CD8-positive, alpha-beta memory T cell (primary cell): ENCODE measurements at regions not wholly inside any gene's neighbourhood (a gene's known extent, or its start where the extent isn't known, plus 50 kb on each side); places are given as distances from the start of the nearest gene placed in this dataset.

Source experiments
- CTCF ChIA-PET: fragments of 350-600 bp; sonication (Branson Sonifier 250); formaldehyde crosslinking; loops from one replicate; lab custom pipeline; 2021; ENCODE audit warnings: antibody characterized with exemption; lab: Charles Lee
- POLR2A ChIA-PET: fragments of 350-600 bp; sonication (Branson Sonifier 250); formaldehyde crosslinking; loops from one replicate; lab custom pipeline; 2021; ENCODE audit warnings: antibody characterized with exemption; lab: Charles Lee
- DNase-seq, 5 donors: peaks; one replicate each; pipeline versions ENCODE4 v3.0.0 to v3.0.0-alpha.2; 2020 to 2022; ENCODE audit warnings: mixed read lengths in 1 of 5
- H3K27ac ChIP-seq: one replicate; pipeline ENCODE4 v1.7.0; 2013; ENCODE audit warnings: low read depth, mild to moderate bottlenecking, low read length, moderate library complexity
- H3K27me3 ChIP-seq: 2 replicates; pipeline ENCODE4 v1.7.0; 2013; ENCODE audit warnings: low read length, mild to moderate bottlenecking; ENCODE audit not compliant: insufficient read depth, poor library complexity, severe bottlenecking
- H3K36me3 ChIP-seq: 2 replicates; pipeline ENCODE4 v1.7.0; 2013; ENCODE audit warnings: mild to moderate bottlenecking, low read length, moderate library complexity; ENCODE audit not compliant: insufficient read depth
- H3K4me1 ChIP-seq: 2 replicates; pipeline ENCODE4 v1.7.0; 2013; ENCODE audit warnings: mild to moderate bottlenecking, low read length, moderate library complexity; ENCODE audit not compliant: insufficient read depth
- H3K4me3 ChIP-seq: 2 replicates; pipeline ENCODE4 v1.7.0; 2013; ENCODE audit warnings: mild to moderate bottlenecking, low read length
- H3K9me3 ChIP-seq: 2 replicates; pipeline ENCODE4 v1.7.0; 2013; ENCODE audit warnings: mild to moderate bottlenecking, low read length
- H3K27ac Mint-ChIP-seq, 8 donors: one replicate each; pipeline ENCODE4 v1.8.0; 2020 to 2021; ENCODE audit warnings: mixed read lengths in 8 of 8, mild to moderate bottlenecking in 6 of 8, inconsistent platforms in 3 of 8, moderate library complexity in 3 of 8
- H3K27me3 Mint-ChIP-seq, 2 donors: one replicate each; pipeline ENCODE4 v1.8.0; 2020 to 2021; ENCODE audit warnings: mixed read lengths in 2 of 2, mild to moderate bottlenecking in 1 of 2, moderate library complexity in 1 of 2
- H3K36me3 Mint-ChIP-seq, 3 donors: one replicate each; pipeline ENCODE4 v1.8.0; 2020 to 2021; ENCODE audit warnings: mixed read lengths in 3 of 3, inconsistent platforms in 1 of 3, mild to moderate bottlenecking in 1 of 3
- H3K4me1 Mint-ChIP-seq, 3 donors: one replicate each; pipeline ENCODE4 v1.8.0; 2020 to 2021; ENCODE audit warnings: mixed read lengths in 3 of 3, inconsistent platforms in 1 of 3, mild to moderate bottlenecking in 1 of 3
- H3K4me3 Mint-ChIP-seq, 7 donors: one replicate each; pipeline ENCODE4 v1.8.0; 2020 to 2021; ENCODE audit warnings: mixed read lengths in 7 of 7, mild to moderate bottlenecking in 6 of 7, moderate library complexity in 4 of 7, inconsistent platforms in 2 of 7
- H3K9me3 Mint-ChIP-seq, 5 donors: one replicate each; pipeline ENCODE4 v1.8.0; 2020 to 2022; ENCODE audit warnings: mixed read lengths in 5 of 5, mild to moderate bottlenecking in 3 of 5, moderate library complexity in 2 of 5, inconsistent platforms in 1 of 5

DNA sequence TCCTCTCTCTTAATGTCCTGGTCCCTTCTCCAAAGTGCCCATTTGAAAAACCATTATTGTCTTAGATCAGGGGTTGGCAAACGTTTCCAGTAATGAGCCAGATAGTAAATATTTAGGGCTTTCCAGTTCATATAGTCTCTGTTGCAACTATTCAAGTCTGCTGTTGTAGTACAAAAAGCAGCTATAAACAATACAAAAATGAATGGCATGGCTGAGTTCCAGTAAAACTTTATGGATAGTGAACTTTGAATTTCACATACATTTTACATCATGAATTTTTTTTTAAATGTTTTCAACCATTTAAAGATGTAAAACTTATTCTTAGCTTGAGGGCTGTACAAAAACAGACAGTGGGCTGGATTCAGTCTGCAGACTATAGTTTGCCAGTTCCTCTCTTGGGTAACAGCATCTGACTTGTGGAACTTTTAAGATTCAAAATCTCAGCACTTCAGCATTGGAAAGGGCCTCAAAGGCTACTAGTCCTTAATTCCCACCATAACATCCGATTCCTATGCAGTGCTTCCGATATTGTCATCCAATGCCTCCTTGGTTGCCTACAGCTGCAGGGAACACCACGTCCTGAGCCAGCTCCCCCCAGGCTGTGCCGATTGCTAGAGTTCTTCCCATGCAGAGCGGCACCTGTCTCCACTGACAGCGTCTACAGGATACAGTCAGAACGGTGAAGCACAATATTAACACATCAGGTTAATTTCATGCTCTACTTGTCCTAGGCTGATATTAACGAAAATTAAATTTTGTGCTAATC is 65.6 kb upstream of the E2F8 start:
- H3K4me3 ChIP-seq: no peak overlapping the region
- Mint-ChIP-seq H3K27me3 (peaks cover 0 to 21% of the 10 kb centered on the region in 2 donors), H3K36me3 (no peaks in the 10 kb centered on the region), H3K27ac (no peak overlapping the region), H3K4me3 (no peak overlapping the region), H3K4me1 (peaks cover 2 to 3% (median 3%) of the 10 kb centered on the region in 3 donors), H3K9me3 (no peaks in the 10 kb centered on the region)
- no peaks in the 10 kb centered on the region for H3K4me1 ChIP-seq
- no peaks in the 10 kb centered on the region for H3K27me3 ChIP-seq
- no peaks in the 10 kb centered on the region for H3K36me3 ChIP-seq
- DNase-seq: no peak
- POLR2A ChIA-PET: no interaction called here
- no peak overlapping the region for H3K27ac ChIP-seq
- no peaks in the 10 kb centered on the region for H3K9me3 ChIP-seq
- CTCF ChIA-PET: no interaction called here

DNA sequence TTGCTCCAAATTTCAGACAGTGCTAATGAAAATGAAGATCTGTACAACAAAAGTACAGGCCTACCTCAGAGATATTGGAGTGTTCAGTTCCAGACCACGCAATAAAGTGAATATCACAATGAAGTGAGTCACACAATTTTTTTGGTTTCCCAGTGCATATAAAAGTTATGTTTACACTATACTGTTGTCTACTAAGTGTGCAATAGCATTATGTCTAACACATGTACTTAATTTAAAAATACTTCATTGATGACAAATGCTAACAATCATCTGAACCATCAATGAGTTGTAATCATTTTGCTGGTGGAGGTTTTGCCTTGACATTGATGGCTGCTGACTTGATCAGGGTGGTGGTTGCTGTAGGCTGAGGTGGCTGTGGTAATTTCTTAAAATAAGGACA is 60.6 kb upstream of the E2F8 start:
- Histone ChIP-seq H3K4me1 (no peaks in the 10 kb centered on the region), H3K9me3 (no peaks in the 10 kb centered on the region), H3K27ac (no peak overlapping the region), H3K36me3 (no peaks in the 10 kb centered on the region), H3K27me3 (no peaks in the 10 kb centered on the region), H3K4me3 (no peak overlapping the region)
- no peak for DNase-seq
- Mint-ChIP-seq H3K36me3 (no peaks in the 10 kb centered on the region), H3K4me3 (no peak overlapping the region), H3K27me3 (peaks cover 3 to 24% of the 10 kb centered on the region in 2 donors), H3K4me1 (no peaks in the 10 kb centered on the region), H3K27ac (no peak overlapping the region), H3K9me3 (no peaks in the 10 kb centered on the region)
- ChIA-PET POLR2A (no interaction called here), CTCF (no interaction called here)

DNA sequence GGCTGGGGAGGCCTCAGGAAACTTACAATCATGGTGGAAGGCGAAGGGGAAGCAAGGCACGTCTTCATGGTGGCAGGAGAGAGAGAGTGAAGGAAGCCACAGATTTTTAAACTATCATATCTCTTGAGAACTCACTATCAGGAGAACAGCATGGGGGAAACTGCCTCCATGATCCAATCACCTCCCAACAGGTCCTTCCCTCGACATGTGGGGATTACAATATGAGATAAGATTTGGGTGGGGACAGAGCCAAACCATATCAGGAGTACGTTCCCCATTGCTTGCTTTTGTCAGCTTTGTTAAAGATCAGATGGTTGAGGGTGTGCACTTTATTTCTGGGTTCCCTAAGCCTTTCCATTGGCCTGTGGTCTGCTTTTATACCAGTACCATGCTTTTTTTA is 53.7 kb upstream of the E2F8 start:
- no peaks in the 10 kb centered on the region for H3K36me3 ChIP-seq
- Mint-ChIP-seq H3K4me1 (no peaks in the 10 kb centered on the region), H3K27ac (no peak overlapping the region), H3K4me3 (no peak overlapping the region), H3K9me3 (no peaks in the 10 kb centered on the region), H3K36me3 (no peaks in the 10 kb centered on the region), H3K27me3 (peaks cover 3 to 17% of the 10 kb centered on the region in 2 donors)
- no peaks in the 10 kb centered on the region for H3K9me3 ChIP-seq
- H3K4me3 ChIP-seq: no peak overlapping the region
- ChIA-PET POLR2A (no interaction called here), CTCF (no interaction called here)
- H3K27me3 ChIP-seq: no peaks in the 10 kb centered on the region
- no peak for DNase-seq
- H3K27ac ChIP-seq: no peak overlapping the region
- no peaks in the 10 kb centered on the region for H3K4me1 ChIP-seq

DNA sequence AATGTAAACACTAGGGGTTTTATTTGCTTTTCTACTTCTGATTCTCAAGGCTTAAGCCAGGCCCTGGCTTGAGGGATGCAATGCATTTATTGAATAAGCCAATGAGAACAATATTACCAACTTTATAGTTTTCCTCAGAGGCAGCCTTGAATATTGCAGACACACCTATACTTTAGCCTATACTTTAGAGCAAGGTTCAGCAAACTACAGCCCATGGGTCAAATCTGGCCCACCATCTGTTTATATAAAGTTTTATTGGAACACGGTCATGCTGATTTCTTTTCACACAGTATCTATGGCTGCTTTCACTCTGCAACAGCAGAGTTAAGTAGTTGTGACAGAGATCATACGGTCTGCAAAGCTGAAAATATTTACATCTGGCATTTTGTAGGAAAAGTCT is 50.3 kb upstream of the E2F8 start:
- H3K4me1 ChIP-seq: no peaks in the 10 kb centered on the region
- no peaks in the 10 kb centered on the region for H3K9me3 ChIP-seq
- Mint-ChIP-seq H3K9me3 (no peaks in the 10 kb centered on the region), H3K36me3 (no peaks in the 10 kb centered on the region), H3K4me1 (no peaks in the 10 kb centered on the region), H3K27me3 (peaks cover 0 to 2% of the 10 kb centered on the region in 2 donors), H3K27ac (peak overlapping the region in 1 of 8 donors; percentile 10), H3K4me3 (no peak overlapping the region)
- DNase-seq: no peak
- H3K36me3 ChIP-seq: no peaks in the 10 kb centered on the region
- POLR2A ChIA-PET: no interaction called here
- H3K27me3 ChIP-seq: no peaks in the 10 kb centered on the region
- H3K4me3 ChIP-seq: no peak overlapping the region
- H3K27ac ChIP-seq: no peak overlapping the region
- CTCF ChIA-PET: no interaction called here
